ENCODE measurements at regions not wholly inside any gene's neighbourhood (a gene's known extent, or its start where the extent isn't known, plus 50 kb on each side); places are given as distances from the start of the nearest gene placed in this dataset.
"Not testable (repeated sequence)": the region's sequence is repeated elsewhere in the genome, so short reads cannot be mapped to it uniquely, and the experiment has no call there.

DNA sequence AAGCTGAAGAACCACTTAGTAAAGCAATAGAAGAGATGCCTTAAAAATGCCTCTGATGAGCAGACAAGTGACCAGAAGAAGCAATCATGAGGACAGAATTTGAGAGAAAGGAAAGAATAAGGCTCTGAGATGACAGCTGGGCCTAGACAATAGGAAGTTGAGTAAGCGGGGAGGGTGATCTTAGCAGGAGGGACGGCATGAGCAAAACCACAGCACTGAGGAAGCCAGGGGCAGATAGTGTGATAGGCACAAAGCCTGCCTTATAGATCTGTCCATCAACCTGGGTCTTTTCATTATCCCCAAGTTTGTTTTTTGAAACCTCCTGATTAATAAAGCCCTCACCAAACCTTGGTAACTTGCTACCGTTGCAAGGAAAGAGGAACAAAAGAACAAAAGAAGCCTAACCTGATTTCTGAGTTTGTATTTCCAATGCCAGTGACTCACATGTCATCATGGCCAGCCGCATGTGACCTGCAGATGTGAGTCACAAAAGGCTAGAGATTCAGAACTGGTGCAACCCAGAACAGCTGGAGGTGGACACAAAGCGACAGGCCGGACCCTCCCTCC lies 55.7 kb upstream of the PPARGC1A start:
- no TSS peak for BruUV-seq (replicated peaks)
- ChIA-PET CTCF (ENCODE audit: unreplicated experiment) (no interaction called here), POLR2A (no interaction called here)
- H3K79me2 ChIP-seq (ENCODE audit: insufficient read depth, low read depth, low read length), result no peaks in the 10 kb centered on the region
- TF ChIP-seq, protein P1, sequence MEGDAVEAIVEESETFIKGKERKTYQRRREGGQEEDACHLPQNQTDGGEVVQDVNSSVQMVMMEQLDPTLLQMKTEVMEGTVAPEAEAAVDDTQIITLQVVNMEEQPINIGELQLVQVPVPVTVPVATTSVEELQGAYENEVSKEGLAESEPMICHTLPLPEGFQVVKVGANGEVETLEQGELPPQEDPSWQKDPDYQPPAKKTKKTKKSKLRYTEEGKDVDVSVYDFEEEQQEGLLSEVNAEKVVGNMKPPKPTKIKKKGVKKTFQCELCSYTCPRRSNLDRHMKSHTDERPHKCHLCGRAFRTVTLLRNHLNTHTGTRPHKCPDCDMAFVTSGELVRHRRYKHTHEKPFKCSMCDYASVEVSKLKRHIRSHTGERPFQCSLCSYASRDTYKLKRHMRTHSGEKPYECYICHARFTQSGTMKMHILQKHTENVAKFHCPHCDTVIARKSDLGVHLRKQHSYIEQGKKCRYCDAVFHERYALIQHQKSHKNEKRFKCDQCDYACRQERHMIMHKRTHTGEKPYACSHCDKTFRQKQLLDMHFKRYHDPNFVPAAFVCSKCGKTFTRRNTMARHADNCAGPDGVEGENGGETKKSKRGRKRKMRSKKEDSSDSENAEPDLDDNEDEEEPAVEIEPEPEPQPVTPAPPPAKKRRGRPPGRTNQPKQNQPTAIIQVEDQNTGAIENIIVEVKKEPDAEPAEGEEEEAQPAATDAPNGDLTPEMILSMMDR (conservative IDR thresholded peaks at IDR 0.05; ENCODE audit: low read length), result no peak
- TF ChIP-seq EZH2phosphoT487 (IDR thresholded peaks at IDR 0.05; ENCODE audit: borderline replicate concordance, low read depth, low read length), result no peak
- no peaks in the 10 kb centered on the region for H3K9me2 ChIP-seq (ENCODE audit: insufficient read depth, low read length)
- H3K9me3 ChIP-seq (ENCODE audit: low read length), result no peaks in the 10 kb centered on the region
- no peak for DNase-seq (ENCODE audit: low spot score)
- no peaks in the 10 kb centered on the region for H3K36me3 ChIP-seq (ENCODE audit: insufficient read depth, low read length)
- no peak overlapping the region for H3K4me3 ChIP-seq (ENCODE audit: low read depth, low read length, poor library complexity, severe bottlenecking)
- H3K27ac ChIP-seq (ENCODE audit: low read depth, low read length, poor library complexity, severe bottlenecking), result no peak overlapping the region
- no peak overlapping the region for H2AFZ ChIP-seq (ENCODE audit: low read length)
- H3K4me2 ChIP-seq (ENCODE audit: low read length), result no peak overlapping the region
- H3K4me1 ChIP-seq (ENCODE audit: insufficient read depth, low read length, poor library complexity, severe bottlenecking), result no peaks in the 10 kb centered on the region
- no peaks in the 10 kb centered on the region for H4K20me1 ChIP-seq (ENCODE audit: insufficient read depth, low read length)
- intact Hi-C loops (cut with micrococcal nuclease; ENCODE audit: unreplicated experiment), result no loop called here

DNA sequence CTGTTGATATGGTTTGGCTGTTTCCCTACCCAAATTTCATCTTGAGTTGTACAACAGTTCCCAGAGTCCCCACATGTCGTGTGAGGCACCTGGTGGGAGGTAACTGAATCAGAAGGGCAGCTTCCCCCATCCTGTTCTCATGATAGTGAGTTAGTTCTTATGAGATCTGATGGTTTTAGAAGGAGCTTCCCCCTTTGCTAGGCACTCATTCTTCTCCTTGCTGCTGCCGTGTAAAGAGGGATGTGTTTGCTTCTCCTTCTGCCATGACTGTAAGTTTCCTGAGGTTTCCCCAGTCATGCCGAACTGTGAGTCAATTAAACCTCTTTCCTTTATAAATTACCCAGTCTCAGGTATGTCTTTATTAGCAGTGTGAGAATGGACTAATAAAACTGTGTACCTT lies 54.7 kb upstream of the PPARGC1A start:
- H3K79me2 ChIP-seq (ENCODE audit: insufficient read depth, low read depth, low read length); H2AFZ ChIP-seq (ENCODE audit: low read length); H3K27ac ChIP-seq (ENCODE audit: low read depth, low read length, poor library complexity, severe bottlenecking); H3K9me3 ChIP-seq (ENCODE audit: low read length); intact Hi-C loops (cut with micrococcal nuclease; ENCODE audit: unreplicated experiment); H3K36me3 ChIP-seq (ENCODE audit: insufficient read depth, low read length); POLR2A ChIA-PET; DNase-seq (ENCODE audit: low spot score); H3K4me3 ChIP-seq (ENCODE audit: low read depth, low read length, poor library complexity, severe bottlenecking); CTCF ChIA-PET (ENCODE audit: unreplicated experiment); BruUV-seq (replicated peaks); H4K20me1 ChIP-seq (ENCODE audit: insufficient read depth, low read length); H3K4me1 ChIP-seq (ENCODE audit: insufficient read depth, low read length, poor library complexity, severe bottlenecking); H3K9me2 ChIP-seq (ENCODE audit: insufficient read depth, low read length); H3K4me2 ChIP-seq (ENCODE audit: low read length): not testable (repeated sequence)

DNA sequence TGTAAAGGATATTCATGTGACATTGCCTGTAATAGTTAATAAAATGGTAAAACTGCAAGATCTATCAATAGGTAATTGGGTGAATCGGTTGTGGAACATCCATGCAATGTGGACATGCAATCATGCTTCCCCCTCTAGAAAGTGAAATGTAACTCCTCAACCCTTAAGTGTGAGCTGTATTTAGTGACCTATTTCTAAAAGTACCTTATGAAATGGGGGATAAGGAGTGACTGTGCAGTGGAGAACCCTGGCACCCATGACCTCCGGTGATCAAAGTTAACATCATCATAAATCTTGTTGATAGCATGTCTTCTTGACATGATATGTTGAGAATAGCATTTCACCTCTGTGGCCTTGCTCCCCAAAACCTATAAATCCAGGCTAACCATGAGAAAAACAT lies 53.6 kb upstream of the PPARGC1A start:
- no peak for DNase-seq (ENCODE audit: low spot score)
- ChIA-PET CTCF (ENCODE audit: unreplicated experiment) (no interaction called here), POLR2A (interaction anchor here (0.6 to 0.9 kb wide), 2 partner anchors 54 to 59 kb away, joined by 3 to 5 read pairs; no protein-coding TSS in a partner anchor)
- BruUV-seq (replicated peaks), result no TSS peak
- no peak overlapping the region for H3K4me3 ChIP-seq (ENCODE audit: low read depth, low read length, poor library complexity, severe bottlenecking)
- no peaks in the 10 kb centered on the region for H3K4me1 ChIP-seq (ENCODE audit: insufficient read depth, low read length, poor library complexity, severe bottlenecking)
- no peaks in the 10 kb centered on the region for H3K9me3 ChIP-seq (ENCODE audit: low read length)
- no peak overlapping the region for H3K27ac ChIP-seq (ENCODE audit: low read depth, low read length, poor library complexity, severe bottlenecking)
- intact Hi-C loops (cut with micrococcal nuclease; ENCODE audit: unreplicated experiment), result no loop called here
- no peak for TF ChIP-seq EZH2phosphoT487 (IDR thresholded peaks at IDR 0.05; ENCODE audit: borderline replicate concordance, low read depth, low read length)
- TF ChIP-seq, protein P1 (conservative IDR thresholded peaks at IDR 0.05; ENCODE audit: low read length), result no peak
- no peaks in the 10 kb centered on the region for H3K36me3 ChIP-seq (ENCODE audit: insufficient read depth, low read length)
- no peaks in the 10 kb centered on the region for H4K20me1 ChIP-seq (ENCODE audit: insufficient read depth, low read length)
- H2AFZ ChIP-seq (ENCODE audit: low read length), result no peak overlapping the region
- H3K4me2 ChIP-seq (ENCODE audit: low read length), result no peak overlapping the region
- H3K9me2 ChIP-seq (ENCODE audit: insufficient read depth, low read length), result no peaks in the 10 kb centered on the region
- H3K79me2 ChIP-seq (ENCODE audit: insufficient read depth, low read depth, low read length), result no peaks in the 10 kb centered on the region
